HepG2 (cell line): ENCODE measurements at regions not wholly inside any gene's neighbourhood (a gene's known extent, or its start where the extent isn't known, plus 50 kb on each side); places are given as distances from the start of the nearest gene placed in this dataset.

Experiments used
- ATAC-seq: fragments of 200-7000 bp; cut with Tn5 transposase; 3 replicates; pipeline ENCODE4 v1.9.1; 2020; ENCODE audit warnings: mild to moderate bottlenecking, moderate library complexity
- BruUV-seq: library from RNA; stranded (reverse); fragments of 400-500 nt; replicated peaks from 2 replicates; lab custom pipeline; 2021; lab: Mats Ljungman, UMichigan
- CTCF ChIA-PET: fragments of 300-600 bp; formaldehyde crosslinking; extraction: SDS; loops from one replicate; lab custom pipeline; 2021; ENCODE audit warnings: low total read pairs, inconsistent platforms, low intra/inter-chr PET ratio; lab: Yijun Ruan, JAX
- POLR2A ChIA-PET: fragments of 350-600 bp; sonication (Branson Sonifier 250); formaldehyde crosslinking; loops from one replicate; lab custom pipeline; 2020; ENCODE audit warnings: antibody characterized with exemption, inconsistent platforms; lab: Yijun Ruan, JAX
- DNase-seq: peaks from one replicate; pipeline ENCODE4 v3.0.0-alpha.2; 2015; ENCODE audit warnings: low spot score
- FAIRE-seq: peaks from 3 replicates; lab custom pipeline; 2011; peaks lifted over from hg19 to GRCh38; lab: Jason Lieb, UNC
- H2AFZ ChIP-seq: one replicate; pipeline ENCODE4 v1.6.1; 2011; ENCODE audit warnings: low read length, inconsistent platforms
- H3K27ac ChIP-seq: fragments of 300-600 bp; 3 replicates; pipeline ENCODE4 v1.8.0; 2011; ENCODE audit warnings: mixed run types, mild to moderate bottlenecking, mixed read lengths, low read length, inconsistent platforms; ENCODE audit not compliant: insufficient read depth; ENCODE audit errors: extremely low read length
- H3K27me3 ChIP-seq, 2 experiments: fragments of 200-600 bp in 1 of 2; 2 replicates in 1 of 2; 3 replicates in 1 of 2; pipeline versions ENCODE4 v1.6.0 to v1.8.0; 2011; ENCODE audit warnings: low read length in 2 of 2, mild to moderate bottlenecking in 2 of 2, moderate library complexity in 2 of 2, inconsistent platforms in 1 of 2; ENCODE audit not compliant: insufficient read depth in 2 of 2, control insufficient read depth in 1 of 2
- H3K36me3 ChIP-seq, 2 experiments: fragments of 200-600 bp in 1 of 2; replicated peaks in 1 of 2; 2 replicates in 1 of 2; 3 replicates in 1 of 2; pipeline versions ENCODE4 v1.5.1 to v1.8.0; 2011; ENCODE audit warnings: low read length in 2 of 2, inconsistent platforms in 1 of 2; ENCODE audit not compliant: insufficient read depth in 2 of 2, control insufficient read depth in 1 of 2
- H3K4me1 ChIP-seq: 2 replicates; pipeline ENCODE4 v1.5.1; 2012; ENCODE audit warnings: low read length, inconsistent platforms; ENCODE audit not compliant: insufficient read depth
- H3K4me2 ChIP-seq: 2 replicates; pipeline ENCODE4 v1.6.0; 2011; ENCODE audit warnings: low read depth, low read length, inconsistent platforms
- H3K4me3 ChIP-seq, 3 experiments: fragments of 200-600 bp in 1 of 3; sonication (generic), shearing (Covaris generic) in 1 of 3; replicated peaks in 1 of 3; 2 replicates each; pipeline ENCODE4 v1.5.1; 2011 to 2016; ENCODE audit warnings: low read length in 3 of 3, inconsistent platforms in 2 of 3, low read depth in 2 of 3, mild to moderate bottlenecking in 2 of 3, control low read depth in 1 of 3, mixed read lengths in 1 of 3; ENCODE audit not compliant: insufficient read depth in 1 of 3
- H3K79me2 ChIP-seq: one replicate; pipeline ENCODE4 v1.6.1; 2011; ENCODE audit warnings: low read length, inconsistent platforms; ENCODE audit not compliant: insufficient read depth
- H3K9ac ChIP-seq: 2 replicates; pipeline ENCODE4 v1.6.0; 2011; ENCODE audit warnings: mild to moderate bottlenecking, low read depth, low read length, inconsistent platforms; ENCODE audit not compliant: insufficient read depth
- H3K9me3 ChIP-seq: 2 replicates; pipeline ENCODE4 v1.5.1; 2012; ENCODE audit warnings: mild to moderate bottlenecking, low read length
- H4K20me1 ChIP-seq: 2 replicates; pipeline ENCODE4 v1.6.0; 2011; ENCODE audit warnings: inconsistent platforms, mild to moderate bottlenecking, low read length, moderate library complexity; ENCODE audit not compliant: insufficient read depth
- FOXK1 ChIP-seq: sonication (generic); formaldehyde crosslinking; IDR thresholded peaks from 2 replicates; pipeline ENCODE4 v1.4.0; 2020; ENCODE audit warnings: low read depth, missing genetic modification reagents, borderline replicate concordance
- FOXP1 ChIP-seq, 2 experiments: fragments of 450-650 bp in 1 of 2; IDR thresholded peaks; 2 replicates each; pipeline ENCODE4 v1.6.1; 2017 to 2018; ENCODE audit warnings: antibody characterized with exemption in 1 of 2
- GFI1 ChIP-seq: sonication (generic); formaldehyde crosslinking; IDR thresholded peaks from 2 replicates; pipeline ENCODE4 v1.5.0; 2020; ENCODE audit warnings: missing genetic modification reagents, mild to moderate bottlenecking, borderline replicate concordance
- HDAC6 ChIP-seq: fragments of 200-600 bp; sonication (generic); IDR thresholded peaks from 2 replicates; pipeline ENCODE4 v1.7.0; 2017; ENCODE audit warnings: mild to moderate bottlenecking, antibody characterized with exemption, low read length, low read depth
- MXD4 ChIP-seq: IDR thresholded peaks from 2 replicates; pipeline ENCODE4 v1.6.1; 2016; ENCODE audit warnings: mild to moderate bottlenecking, missing biosample characterization, missing genetic modification reagents
- NCOA5 ChIP-seq: sonication (generic); formaldehyde crosslinking; IDR thresholded peaks from 2 replicates; pipeline ENCODE4 v1.4.0; 2020; ENCODE audit warnings: missing genetic modification reagents
- NFE2L1 ChIP-seq: sonication (generic); formaldehyde crosslinking; IDR thresholded peaks from 2 replicates; pipeline ENCODE4 v1.4.0; 2020; ENCODE audit warnings: missing genetic modification reagents, mild to moderate bottlenecking, borderline replicate concordance
- RFX3 ChIP-seq: IDR thresholded peaks from 2 replicates; pipeline ENCODE4 v1.6.1; 2016; ENCODE audit warnings: missing biosample characterization, missing genetic modification reagents
- THYN1 ChIP-seq: sonication (generic); formaldehyde crosslinking; IDR thresholded peaks from 2 replicates; pipeline ENCODE4 v1.8.1; 2023; ENCODE audit warnings: low read depth, mild to moderate bottlenecking, moderate library complexity, missing genetic modification reagents, borderline replicate concordance
- ZFYVE20 ChIP-seq: sonication (generic); formaldehyde crosslinking; IDR thresholded peaks from 2 replicates; pipeline ENCODE4 v1.8.0; 2023; ENCODE audit warnings: low read depth, mild to moderate bottlenecking, moderate library complexity, missing genetic modification reagents, borderline replicate concordance
- ZNF350 ChIP-seq: sonication (generic); formaldehyde crosslinking; IDR thresholded peaks from 2 replicates; pipeline ENCODE4 v1.4.0; 2020; ENCODE audit warnings: mild to moderate bottlenecking, low read depth, missing genetic modification reagents, borderline replicate concordance
- WGBS: methylation state at CpG from one replicate; pipeline ENCODE4 v1.1.6; 2017; ENCODE audit warnings: low lambda C conversion rate; 5-methylcytosine and 5-hydroxymethylcytosine counted together
- in situ Hi-C: cut with HindIII; loops from 2 replicates; pipeline ENCODE4 v1.10.0; 2017; ENCODE audit warnings: low pct_unique_long_range_greater_than_20kb; ENCODE audit not compliant: extremely low pct_ligation_motif_present
- intact Hi-C: fragments of 100-400 bp; cut with micrococcal nuclease; formaldehyde crosslinking; loops from one replicate; pipeline ENCODE4 v1.10.0; 2022; ENCODE audit not compliant: unreplicated experiment
- TF ChIP-seq, protein P1 (sequence below): sonication (generic); formaldehyde crosslinking; IDR thresholded peaks from 2 replicates; pipeline ENCODE4 v1.4.0; 2020; ENCODE audit warnings: missing genetic modification reagents
- TF ChIP-seq, protein P2 (sequence below): sonication (generic); formaldehyde crosslinking; IDR thresholded peaks from 2 replicates; pipeline ENCODE4 v1.4.0; 2020; ENCODE audit warnings: mild to moderate bottlenecking, missing genetic modification reagents

DNA sequence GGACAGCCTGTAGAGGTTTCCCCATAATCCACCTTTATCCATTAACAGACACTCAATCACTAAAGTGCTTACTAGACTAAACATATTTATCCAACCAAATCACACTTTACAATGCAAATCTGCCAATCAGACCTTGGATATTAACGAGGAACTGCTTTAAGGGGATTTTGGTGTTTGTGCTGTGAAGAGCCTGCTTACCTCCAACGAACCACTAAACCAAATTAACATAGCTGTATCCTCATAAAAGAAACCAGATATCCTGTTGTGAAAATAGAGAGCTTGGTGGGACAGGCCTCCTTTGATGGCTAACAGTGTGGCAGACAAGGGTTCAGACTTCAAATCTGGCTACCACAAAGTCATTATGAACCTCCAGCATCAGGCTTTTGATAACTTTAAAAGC, 252.6 kb upstream of the HAND2 start:
- no peak for ATAC-seq
- CTCF ChIA-PET = no interaction called here
- TF ChIP-seq GFI1 (no peak), MXD4 (CRISPR knock-in tag) (no peak), FOXP1 (IDR thresholded peaks at IDR 0.05) (no peak), FOXP1 (CRISPR knock-in tag; IDR thresholded peaks at IDR 0.05) (no peak), ZFYVE20 (no peak), HDAC6 (no peak), THYN1 (CRISPR knock-in tag) (no peak), ZNF350 (CRISPR knock-in tag) (no peak), NFE2L1 (no peak), FOXK1 (no peak), RFX3 (CRISPR knock-in tag) (no peak), NCOA5 (CRISPR knock-in tag) (no peak)
- TF ChIP-seq, protein P1, sequence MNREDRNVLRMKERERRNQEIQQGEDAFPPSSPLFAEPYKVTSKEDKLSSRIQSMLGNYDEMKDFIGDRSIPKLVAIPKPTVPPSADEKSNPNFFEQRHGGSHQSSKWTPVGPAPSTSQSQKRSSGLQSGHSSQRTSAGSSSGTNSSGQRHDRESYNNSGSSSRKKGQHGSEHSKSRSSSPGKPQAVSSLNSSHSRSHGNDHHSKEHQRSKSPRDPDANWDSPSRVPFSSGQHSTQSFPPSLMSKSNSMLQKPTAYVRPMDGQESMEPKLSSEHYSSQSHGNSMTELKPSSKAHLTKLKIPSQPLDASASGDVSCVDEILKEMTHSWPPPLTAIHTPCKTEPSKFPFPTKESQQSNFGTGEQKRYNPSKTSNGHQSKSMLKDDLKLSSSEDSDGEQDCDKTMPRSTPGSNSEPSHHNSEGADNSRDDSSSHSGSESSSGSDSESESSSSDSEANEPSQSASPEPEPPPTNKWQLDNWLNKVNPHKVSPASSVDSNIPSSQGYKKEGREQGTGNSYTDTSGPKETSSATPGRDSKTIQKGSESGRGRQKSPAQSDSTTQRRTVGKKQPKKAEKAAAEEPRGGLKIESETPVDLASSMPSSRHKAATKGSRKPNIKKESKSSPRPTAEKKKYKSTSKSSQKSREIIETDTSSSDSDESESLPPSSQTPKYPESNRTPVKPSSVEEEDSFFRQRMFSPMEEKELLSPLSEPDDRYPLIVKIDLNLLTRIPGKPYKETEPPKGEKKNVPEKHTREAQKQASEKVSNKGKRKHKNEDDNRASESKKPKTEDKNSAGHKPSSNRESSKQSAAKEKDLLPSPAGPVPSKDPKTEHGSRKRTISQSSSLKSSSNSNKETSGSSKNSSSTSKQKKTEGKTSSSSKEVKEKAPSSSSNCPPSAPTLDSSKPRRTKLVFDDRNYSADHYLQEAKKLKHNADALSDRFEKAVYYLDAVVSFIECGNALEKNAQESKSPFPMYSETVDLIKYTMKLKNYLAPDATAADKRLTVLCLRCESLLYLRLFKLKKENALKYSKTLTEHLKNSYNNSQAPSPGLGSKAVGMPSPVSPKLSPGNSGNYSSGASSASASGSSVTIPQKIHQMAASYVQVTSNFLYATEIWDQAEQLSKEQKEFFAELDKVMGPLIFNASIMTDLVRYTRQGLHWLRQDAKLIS (CRISPR knock-in tag) = no peak
- TF ChIP-seq, protein P2, sequence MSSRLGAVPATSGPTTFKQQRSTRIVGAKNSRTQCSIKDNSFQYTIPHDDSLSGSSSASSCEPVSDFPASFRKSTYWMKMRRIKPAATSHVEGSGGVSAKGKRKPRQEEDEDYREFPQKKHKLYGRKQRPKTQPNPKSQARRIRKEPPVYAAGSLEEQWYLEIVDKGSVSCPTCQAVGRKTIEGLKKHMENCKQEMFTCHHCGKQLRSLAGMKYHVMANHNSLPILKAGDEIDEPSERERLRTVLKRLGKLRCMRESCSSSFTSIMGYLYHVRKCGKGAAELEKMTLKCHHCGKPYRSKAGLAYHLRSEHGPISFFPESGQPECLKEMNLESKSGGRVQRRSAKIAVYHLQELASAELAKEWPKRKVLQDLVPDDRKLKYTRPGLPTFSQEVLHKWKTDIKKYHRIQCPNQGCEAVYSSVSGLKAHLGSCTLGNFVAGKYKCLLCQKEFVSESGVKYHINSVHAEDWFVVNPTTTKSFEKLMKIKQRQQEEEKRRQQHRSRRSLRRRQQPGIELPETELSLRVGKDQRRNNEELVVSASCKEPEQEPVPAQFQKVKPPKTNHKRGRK = no peak
- TF ChIP-seq, all 625 proteins: peak for 0
- BruUV-seq = no TSS peak
- H2AFZ ChIP-seq = no peak overlapping the region
- H3K4me3 ChIP-seq = no peak overlapping the region
- H3K27me3 ChIP-seq = no peaks in the 10 kb centered on the region
- no peaks in the 10 kb centered on the region for H3K36me3 ChIP-seq
- in situ Hi-C loops (no loop called here), intact Hi-C loops (no loop called here)
- DNase-seq (no peak), FAIRE-seq (no peak)
- WGBS = 0% methylated on average over 2 of the region's 2 CpGs
- H3K4me1 ChIP-seq = no peaks in the 10 kb centered on the region
- H3K9ac ChIP-seq = no peak overlapping the region
- no peak overlapping the region for H3K27ac ChIP-seq
- peaks cover 7% of the 10 kb centered on the region; the same call in 1 of the 2 replicates for H3K9me3 ChIP-seq
- POLR2A ChIA-PET = no interaction called here
- H3K4me2 ChIP-seq = no peak overlapping the region
- H4K20me1 ChIP-seq = no peaks in the 10 kb centered on the region
- H3K79me2 ChIP-seq = no peaks in the 10 kb centered on the region
